ENCODE measurements at regions not wholly inside any gene's neighbourhood (a gene's known extent, or its start where the extent isn't known, plus 50 kb on each side); places are given as distances from the start of the nearest gene placed in this dataset.

GRCh38 chr14:101428409-101428808 is 132.9 kb upstream of the DIO3 start:
- H3K27me3 ChIP-seq (ENCODE audit: insufficient read depth, low read length) = no peaks in the 10 kb centered on the region
- Mint-ChIP-seq H3K9me3 (ENCODE audit: unreplicated experiment) (peaks cover 12% of the 10 kb centered on the region), H3K27ac (ENCODE audit: unreplicated experiment) (no peak overlapping the region), H3K36me3 (ENCODE audit: low read depth, unreplicated experiment) (no peaks in the 10 kb centered on the region), H3K4me3 (ENCODE audit: unreplicated experiment) (no peak overlapping the region), H3K27me3 (ENCODE audit: low read depth, unreplicated experiment) (peaks cover 13% of the 10 kb centered on the region), H3K4me1 (ENCODE audit: low read depth, unreplicated experiment) (peaks cover 9% of the 10 kb centered on the region)
- no peaks in the 10 kb centered on the region for H4K20me1 ChIP-seq (ENCODE audit: insufficient read depth, low read length)
- TF ChIP-seq CTCF (IDR thresholded peaks at IDR 0.05; ENCODE audit: insufficient read depth, low read depth, low read length) (no peak), EZH2 (IDR thresholded peaks at IDR 0.05; ENCODE audit: insufficient read depth, low read length) (no peak)
- H3K79me2 ChIP-seq (ENCODE audit: insufficient read depth, low read length) = no peaks in the 10 kb centered on the region
- no peak for DNase-seq (ENCODE audit: low read depth)
- FAIRE-seq = no peak
- H3K9me3 ChIP-seq (ENCODE audit: insufficient read depth, low read depth, low read length) = no peaks in the 10 kb centered on the region
- no peak overlapping the region for H3K27ac ChIP-seq (ENCODE audit: low read depth, low read length)
- no peaks in the 10 kb centered on the region for H3K36me3 ChIP-seq (ENCODE audit: insufficient read depth, low read length)
- H2AFZ ChIP-seq (ENCODE audit: low read depth, low read length) = no peak overlapping the region
- H3K4me1 ChIP-seq (ENCODE audit: insufficient read depth, low read length) = no peaks in the 10 kb centered on the region
- no peak overlapping the region for H3K4me2 ChIP-seq (ENCODE audit: low read length)
- H3K9ac ChIP-seq (ENCODE audit: low read length) = no peak overlapping the region
- H3K4me3 ChIP-seq (ENCODE audit: insufficient read depth, low read depth, low read length) = no peak overlapping the region

DNA sequence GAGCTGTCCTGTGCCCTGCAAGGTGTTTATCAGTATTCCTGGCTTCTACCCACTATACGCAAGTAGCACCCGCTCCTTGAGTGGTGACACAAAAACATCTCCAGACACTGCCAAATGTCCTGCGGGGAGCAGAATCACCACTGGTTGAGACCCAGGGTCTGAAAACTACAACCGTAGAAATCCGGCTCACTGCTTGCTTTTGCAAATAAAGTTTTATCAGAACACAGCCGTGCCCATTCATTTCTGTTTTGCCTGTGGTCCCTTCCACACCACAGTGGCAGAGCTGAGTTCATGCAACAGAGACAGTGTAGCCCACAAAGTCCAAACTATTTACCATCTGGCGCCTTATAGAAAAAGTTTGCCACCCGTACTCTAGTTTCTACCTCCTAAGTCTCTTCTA is 125.7 kb upstream of the DIO3 start:
- Histone ChIP-seq H3K4me1 (ENCODE audit: insufficient read depth, low read length) (no peaks in the 10 kb centered on the region), H3K4me3 (ENCODE audit: insufficient read depth, low read depth, low read length) (no peak overlapping the region), H2AFZ (ENCODE audit: low read depth, low read length) (no peak overlapping the region), H3K9ac (ENCODE audit: low read length) (no peak overlapping the region), H4K20me1 (ENCODE audit: insufficient read depth, low read length) (no peaks in the 10 kb centered on the region), H3K9me3 (ENCODE audit: insufficient read depth, low read depth, low read length) (no peaks in the 10 kb centered on the region), H3K79me2 (ENCODE audit: insufficient read depth, low read length) (no peaks in the 10 kb centered on the region), H3K27ac (ENCODE audit: low read depth, low read length) (no peak overlapping the region), H3K36me3 (ENCODE audit: insufficient read depth, low read length) (no peaks in the 10 kb centered on the region), H3K4me2 (ENCODE audit: low read length) (no peak overlapping the region), H3K27me3 (ENCODE audit: insufficient read depth, low read length) (peaks cover under 1% of the 10 kb centered on the region)
- Mint-ChIP-seq H3K36me3 (ENCODE audit: low read depth, unreplicated experiment) (no peaks in the 10 kb centered on the region), H3K9me3 (ENCODE audit: unreplicated experiment) (peaks cover 2% of the 10 kb centered on the region), H3K27ac (ENCODE audit: unreplicated experiment) (no peak overlapping the region), H3K4me1 (ENCODE audit: low read depth, unreplicated experiment) (peaks cover 11% of the 10 kb centered on the region), H3K4me3 (ENCODE audit: unreplicated experiment) (no peak overlapping the region), H3K27me3 (ENCODE audit: low read depth, unreplicated experiment) (peaks cover 34% of the 10 kb centered on the region)
- no peak for TF ChIP-seq CTCF (IDR thresholded peaks at IDR 0.05; ENCODE audit: insufficient read depth, low read depth, low read length)
- no peak for TF ChIP-seq EZH2 (IDR thresholded peaks at IDR 0.05; ENCODE audit: insufficient read depth, low read length)
- no peak for FAIRE-seq
- no peak for DNase-seq (ENCODE audit: low read depth)

- H3K36me3 ChIP-seq (ENCODE audit: insufficient read depth, low read length) = no peaks in the 10 kb centered on the region
- Mint-ChIP-seq H3K4me3 (ENCODE audit: unreplicated experiment) (no peak overlapping the region), H3K9me3 (ENCODE audit: unreplicated experiment) (peaks cover 2% of the 10 kb centered on the region), H3K4me1 (ENCODE audit: low read depth, unreplicated experiment) (peaks cover 16% of the 10 kb centered on the region), H3K27me3 (ENCODE audit: low read depth, unreplicated experiment) (peaks cover 31% of the 10 kb centered on the region), H3K27ac (ENCODE audit: unreplicated experiment) (no peak overlapping the region), H3K36me3 (ENCODE audit: low read depth, unreplicated experiment) (no peaks in the 10 kb centered on the region)
- H3K9ac ChIP-seq (ENCODE audit: low read length) = no peak overlapping the region
- H2AFZ ChIP-seq (ENCODE audit: low read depth, low read length) = no peak overlapping the region
- H3K79me2 ChIP-seq (ENCODE audit: insufficient read depth, low read length) = no peaks in the 10 kb centered on the region
- TF ChIP-seq EZH2 (IDR thresholded peaks at IDR 0.05; ENCODE audit: insufficient read depth, low read length) = no peak
- TF ChIP-seq CTCF (IDR thresholded peaks at IDR 0.05; ENCODE audit: insufficient read depth, low read depth, low read length) = no peak
- no peaks in the 10 kb centered on the region for H4K20me1 ChIP-seq (ENCODE audit: insufficient read depth, low read length)
- FAIRE-seq (no peak), DNase-seq (ENCODE audit: low read depth) (no peak)
- H3K4me3 ChIP-seq (ENCODE audit: insufficient read depth, low read depth, low read length) = no peak overlapping the region
- no peak overlapping the region for H3K4me2 ChIP-seq (ENCODE audit: low read length)
- H3K27ac ChIP-seq (ENCODE audit: low read depth, low read length) = no peak overlapping the region
- H3K27me3 ChIP-seq (ENCODE audit: insufficient read depth, low read length) = peaks cover 3% of the 10 kb centered on the region
- H3K9me3 ChIP-seq (ENCODE audit: insufficient read depth, low read depth, low read length) = no peaks in the 10 kb centered on the region
- H3K4me1 ChIP-seq (ENCODE audit: insufficient read depth, low read length) = no peaks in the 10 kb centered on the region
Observed at GRCh38 chr14:101439023-101439422, 122.3 kb upstream of the DIO3 start.

Measured in astrocyte (in vitro differentiated cells and primary cell).